Gastroesophageal sphincter (tissue), 4 donors: ENCODE measurements at regions not wholly inside any gene's neighbourhood (a gene's known extent, or its start where the extent isn't known, plus 50 kb on each side); places are given as distances from the start of the nearest gene placed in this dataset.

Experiments
- ATAC-seq: fragments of 150-250 bp; one replicate; pipeline ENCODE4 v1.9.1; 2016; ENCODE audit warnings: mild to moderate bottlenecking, moderate library complexity
- H3K27ac ChIP-seq, 4 donors: fragments of 200-600 bp; sonication (generic) in 3 of 4; 1 replicate in 3 of 4; 2 replicates in 1 of 4; pipeline ENCODE4 v1.5.1; 2016 to 2019
- H3K27me3 ChIP-seq: fragments of 200-600 bp; sonication (generic); one replicate; pipeline ENCODE4 v1.5.1; 2019
- H3K36me3 ChIP-seq, 2 donors: fragments of 200-600 bp; sonication (generic); one replicate each; pipeline ENCODE4 v1.5.1; 2019; ENCODE audit warnings: control low read depth in 1 of 2
- H3K4me1 ChIP-seq, 3 donors: fragments of 200-600 bp; sonication (generic); 1 replicate in 2 of 3; 2 replicates in 1 of 3; pipeline ENCODE4 v1.5.1; 2016 to 2019; ENCODE audit warnings: control low read depth in 2 of 3
- H3K4me3 ChIP-seq, 2 donors: fragments of 200-600 bp; sonication (generic); one replicate each; pipeline ENCODE4 v1.5.1; 2019; ENCODE audit warnings: mild to moderate bottlenecking in 1 of 2, moderate library complexity in 1 of 2
- H3K9me3 ChIP-seq, 3 donors: fragments of 200-600 bp; sonication (generic); one replicate each; pipeline ENCODE4 v1.5.1; 2017 to 2019; ENCODE audit warnings: control low read depth in 2 of 3
- CTCF ChIP-seq, 4 experiments: fragments of 200-600 bp in 2 of 4; fragments of 450-650 bp in 2 of 4; sonication (generic) in 1 of 4; IDR thresholded peaks; one replicate each; pipeline ENCODE4 v1.5.1; 2017 to 2019; ENCODE audit warnings: antibody characterized with exemption in 4 of 4, mild to moderate bottlenecking in 2 of 4, moderate library complexity in 2 of 4
- EP300 ChIP-seq: sonication (generic); formaldehyde crosslinking; IDR thresholded peaks from one replicate; pipeline ENCODE4 v1.6.1; 2017; ENCODE audit warnings: antibody characterized with exemption, mild to moderate bottlenecking
- POLR2A ChIP-seq, 2 donors: fragments of 450-650 bp; IDR thresholded peaks; one replicate each; pipeline ENCODE4 v1.6.1; 2017; ENCODE audit warnings: antibody characterized with exemption in 2 of 2, mild to moderate bottlenecking in 2 of 2, moderate library complexity in 1 of 2
- POLR2AphosphoS5 ChIP-seq: sonication (generic); formaldehyde crosslinking; IDR thresholded peaks from one replicate; pipeline ENCODE4 v1.6.1; 2017; ENCODE audit warnings: antibody characterized with exemption
- WGBS, 2 donors: methylation state at CpG; one replicate each; pipeline ENCODE4 v1.1.5; 2018; ENCODE audit warnings: low coverage in 1 of 2; 5-methylcytosine and 5-hydroxymethylcytosine counted together

GRCh38 chr1:172909606-172910326 is 141.0 kb downstream of the TNFSF18 start:
- no peak for TF ChIP-seq POLR2A (IDR thresholded peaks at IDR 0.05)
- TF ChIP-seq POLR2AphosphoS5, result no peak
- no peak for TF ChIP-seq CTCF (IDR thresholded peaks at IDR 0.05)
- no peak for TF ChIP-seq EP300
- Histone ChIP-seq H3K9me3 (peaks cover 0 to 9% (median 0%) of the 10 kb centered on the region in 3 donors), H3K4me1 (peaks cover 5 to 11% (median 8%) of the 10 kb centered on the region in 3 donors), H3K36me3 (no peaks in the 10 kb centered on the region), H3K4me3 (no peak overlapping the region), H3K27me3 (no peaks in the 10 kb centered on the region), H3K27ac (no peak overlapping the region)
- 48 to 55% methylated on average over 10 of the region's 11 CpGs for WGBS, 2 donors
- ATAC-seq, result no peak

- no peaks in the 10 kb centered on the region for H3K36me3 ChIP-seq
- TF ChIP-seq CTCF (IDR thresholded peaks at IDR 0.05) (no peak), POLR2AphosphoS5 (no peak), POLR2A (IDR thresholded peaks at IDR 0.05) (no peak), EP300 (no peak)
- peaks cover 11 to 23% (median 23%) of the 10 kb centered on the region in 3 donors for H3K4me1 ChIP-seq
- no peak overlapping the region for H3K4me3 ChIP-seq
- no peak for ATAC-seq
- H3K27me3 ChIP-seq, result no peaks in the 10 kb centered on the region
- no peak overlapping the region for H3K27ac ChIP-seq
- 50 to 72% methylated on average over 2 to 4 of the region's 5 CpGs for WGBS, 2 donors
- peaks cover 0 to 9% (median 0%) of the 10 kb centered on the region in 3 donors for H3K9me3 ChIP-seq
These were observed 137.9 kb downstream of the TNFSF18 start for GRCh38 chr1:172912765-172913260.

GRCh38 chr1:172914501-172915144 is 136.1 kb downstream of the TNFSF18 start:
- Histone ChIP-seq H3K27me3 (no peaks in the 10 kb centered on the region), H3K4me3 (no peak overlapping the region), H3K36me3 (no peaks in the 10 kb centered on the region), H3K4me1 (peaks cover 11 to 33% (median 26%) of the 10 kb centered on the region in 3 donors), H3K27ac (peak overlapping the region; percentile 39 to 65 (median 58)), H3K9me3 (peaks cover 0 to 9% (median 0%) of the 10 kb centered on the region in 3 donors)
- TF ChIP-seq POLR2AphosphoS5 (peak; percentile 91), CTCF (IDR thresholded peaks at IDR 0.05) (no peak)
- WGBS, 2 donors, result 11 to 21% methylated on average over 2 to 3 of the region's 3 CpGs
- ATAC-seq, result peak; percentile 26

- Histone ChIP-seq H3K9me3 (peaks cover 0 to 9% (median 0%) of the 10 kb centered on the region in 3 donors), H3K4me3 (no peak overlapping the region), H3K27ac (peak overlapping the region; percentile 39 to 65 (median 58)), H3K36me3 (no peaks in the 10 kb centered on the region), H3K27me3 (no peaks in the 10 kb centered on the region), H3K4me1 (peaks cover 11 to 33% (median 24%) of the 10 kb centered on the region in 3 donors)
- TF ChIP-seq EP300, result no peak
- no peak for TF ChIP-seq CTCF (IDR thresholded peaks at IDR 0.05)
- TF ChIP-seq POLR2A (IDR thresholded peaks at IDR 0.05), result no peak
- no peak for TF ChIP-seq POLR2AphosphoS5
- ATAC-seq, result no peak
These were observed 135.5 kb downstream of the TNFSF18 start for GRCh38 chr1:172915271-172915670.
